ENCODE measurements at regions not wholly inside any gene's neighbourhood (a gene's known extent, or its start where the extent isn't known, plus 50 kb on each side); places are given as distances from the start of the nearest gene placed in this dataset.

GRCh38 chr15:36313736-36314280, 265.6 kb upstream of the CDIN1 start:
- TF ChIP-seq CTCF (conservative IDR thresholded peaks at IDR 0.05) = no peak
- H3K27ac ChIP-seq = no peak overlapping the region

DNA sequence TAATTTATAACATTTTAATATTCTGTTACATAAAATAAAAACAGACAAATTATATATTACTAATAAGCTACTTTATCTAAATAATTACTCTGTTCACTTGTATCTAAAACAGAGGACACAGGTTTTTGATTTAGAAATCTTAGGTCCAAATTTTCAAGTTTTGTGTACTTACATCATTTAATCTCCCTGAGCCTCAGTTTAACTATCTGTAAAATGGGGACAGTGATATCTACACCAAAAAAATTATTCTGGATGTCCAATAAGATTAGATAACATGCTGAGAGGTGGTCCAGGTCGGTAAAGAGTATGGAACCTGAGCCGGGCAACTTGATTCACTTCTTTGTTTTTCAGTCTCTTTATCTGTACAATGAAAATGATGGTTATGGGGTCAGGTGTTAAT, 263.8 kb upstream of the CDIN1 start:
- no peak for TF ChIP-seq CTCF (conservative IDR thresholded peaks at IDR 0.05)
- no peak overlapping the region for H3K27ac ChIP-seq

DNA sequence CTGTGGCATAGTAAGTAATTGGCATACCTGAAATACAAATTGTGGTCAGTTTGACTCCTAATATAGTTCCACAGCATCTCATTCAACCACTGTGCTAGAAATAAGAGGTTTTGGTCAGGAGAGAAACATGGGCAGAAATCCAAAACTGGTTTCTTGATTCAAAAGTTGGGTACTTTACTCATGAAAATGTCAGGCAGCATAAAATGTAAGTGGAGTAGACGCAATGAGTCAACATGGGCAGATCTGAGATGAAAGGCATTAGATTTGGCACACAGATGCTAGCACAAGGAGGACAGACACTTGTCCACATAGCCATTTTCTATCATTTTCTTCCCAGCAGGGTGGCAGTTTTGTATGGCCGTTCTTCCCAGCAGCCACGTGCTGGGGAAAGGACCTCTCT, 255.8 kb upstream of the CDIN1 start:
- no peak for TF ChIP-seq CTCF (conservative IDR thresholded peaks at IDR 0.05)
- no peak overlapping the region for H3K27ac ChIP-seq

- TF ChIP-seq CTCF (conservative IDR thresholded peaks at IDR 0.05) = no peak
- no peak overlapping the region for H3K27ac ChIP-seq
These were observed 254.2 kb upstream of the CDIN1 start for GRCh38 chr15:36325206-36325605.

DNA sequence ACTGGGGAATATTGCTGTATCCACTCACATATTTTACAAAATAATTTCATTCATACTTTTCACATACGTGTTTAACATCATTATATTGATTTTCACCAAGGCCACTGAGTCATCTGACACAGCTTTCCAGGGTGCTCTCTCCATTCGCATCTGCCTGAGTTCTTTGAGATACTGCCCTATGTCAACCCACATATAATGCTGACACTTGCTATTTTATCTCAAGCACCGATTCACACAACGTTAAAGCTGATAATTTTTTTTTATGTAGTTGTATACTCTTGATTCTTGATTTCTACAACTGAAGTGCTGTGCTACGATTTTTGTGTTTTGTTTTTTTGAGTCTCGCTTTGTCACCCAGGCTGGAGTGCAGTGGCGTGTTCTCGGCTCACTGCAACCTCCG, 249.8 kb upstream of the CDIN1 start:
- TF ChIP-seq CTCF (conservative IDR thresholded peaks at IDR 0.05) = no peak
- H3K27ac ChIP-seq = no peak overlapping the region

- TF ChIP-seq CTCF (conservative IDR thresholded peaks at IDR 0.05) = no peak
- H3K27ac ChIP-seq = no peak overlapping the region
These were observed 248.8 kb upstream of the CDIN1 start for GRCh38 chr15:36330598-36330997.

- no peak for TF ChIP-seq CTCF (conservative IDR thresholded peaks at IDR 0.05)
- no peak overlapping the region for H3K27ac ChIP-seq
These were observed 247.7 kb upstream of the CDIN1 start for GRCh38 chr15:36331531-36332275.
